LNCaP clone FGC (cell line): ENCODE measurements at regions not wholly inside any gene's neighbourhood (a gene's known extent, or its start where the extent isn't known, plus 50 kb on each side); places are given as distances from the start of the nearest gene placed in this dataset.

ENCODE experiments used
- DNase-seq: peaks from one replicate; pipeline ENCODE4 v3.0.0-alpha.2; 2011; ENCODE audit warnings: low read depth
- H3K4me3 ChIP-seq: 2 replicates; pipeline ENCODE4 v1.5.1; 2011; ENCODE audit warnings: mild to moderate bottlenecking, low read depth, low read length, control low read depth
- TF ChIP-seq, protein P1 (sequence below): IDR thresholded peaks from 2 replicates; pipeline ENCODE4 v1.5.1; 2012; ENCODE audit warnings: mild to moderate bottlenecking; ENCODE audit not compliant: control insufficient read depth, insufficient read depth; ENCODE audit errors: extremely low read depth

DNA sequence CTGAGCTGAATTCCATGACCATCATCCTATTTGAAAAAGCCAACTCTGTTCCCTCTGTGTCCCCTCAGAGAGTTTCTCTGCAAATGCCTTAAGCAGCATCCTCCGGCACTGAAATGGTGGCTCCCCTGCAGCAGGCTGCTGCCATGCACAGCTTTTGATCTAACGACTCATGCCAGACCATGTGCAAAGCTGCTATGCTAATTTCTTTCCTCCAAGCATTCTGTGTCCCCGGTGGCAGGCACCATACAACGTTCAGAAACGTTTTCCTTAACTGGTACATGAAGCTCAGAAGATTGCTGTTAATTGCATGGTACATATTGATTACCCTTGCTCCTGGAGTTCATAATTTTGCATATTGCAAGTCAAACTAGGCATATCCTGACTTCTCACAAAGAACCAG lies 336.8 kb downstream of the RBM43 start:
- H3K4me3 ChIP-seq, result no peak overlapping the region
- TF ChIP-seq, protein P1, sequence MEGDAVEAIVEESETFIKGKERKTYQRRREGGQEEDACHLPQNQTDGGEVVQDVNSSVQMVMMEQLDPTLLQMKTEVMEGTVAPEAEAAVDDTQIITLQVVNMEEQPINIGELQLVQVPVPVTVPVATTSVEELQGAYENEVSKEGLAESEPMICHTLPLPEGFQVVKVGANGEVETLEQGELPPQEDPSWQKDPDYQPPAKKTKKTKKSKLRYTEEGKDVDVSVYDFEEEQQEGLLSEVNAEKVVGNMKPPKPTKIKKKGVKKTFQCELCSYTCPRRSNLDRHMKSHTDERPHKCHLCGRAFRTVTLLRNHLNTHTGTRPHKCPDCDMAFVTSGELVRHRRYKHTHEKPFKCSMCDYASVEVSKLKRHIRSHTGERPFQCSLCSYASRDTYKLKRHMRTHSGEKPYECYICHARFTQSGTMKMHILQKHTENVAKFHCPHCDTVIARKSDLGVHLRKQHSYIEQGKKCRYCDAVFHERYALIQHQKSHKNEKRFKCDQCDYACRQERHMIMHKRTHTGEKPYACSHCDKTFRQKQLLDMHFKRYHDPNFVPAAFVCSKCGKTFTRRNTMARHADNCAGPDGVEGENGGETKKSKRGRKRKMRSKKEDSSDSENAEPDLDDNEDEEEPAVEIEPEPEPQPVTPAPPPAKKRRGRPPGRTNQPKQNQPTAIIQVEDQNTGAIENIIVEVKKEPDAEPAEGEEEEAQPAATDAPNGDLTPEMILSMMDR, result no peak
- no peak for DNase-seq

DNA sequence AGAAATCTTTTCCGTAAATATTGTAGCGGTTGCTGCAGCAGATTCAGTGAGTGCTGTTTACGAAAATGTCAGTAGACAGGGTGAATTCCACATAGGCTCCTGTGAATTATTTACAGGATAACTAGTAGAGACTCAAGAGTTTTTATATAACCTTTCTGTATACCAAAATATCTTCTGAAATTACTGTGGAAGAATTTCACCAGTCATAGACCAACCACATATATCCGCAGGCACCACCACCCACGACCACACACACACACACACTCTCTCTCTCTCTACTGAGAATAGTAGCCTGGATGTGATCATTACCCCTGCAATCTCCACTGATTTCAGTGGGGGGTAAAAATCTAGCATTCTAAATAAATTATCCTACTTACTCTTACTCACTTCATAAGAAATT lies 341.8 kb downstream of the RBM43 start:
- DNase-seq, result no peak
- H3K4me3 ChIP-seq, result no peak overlapping the region
- TF ChIP-seq, protein P1, result no peak

DNA sequence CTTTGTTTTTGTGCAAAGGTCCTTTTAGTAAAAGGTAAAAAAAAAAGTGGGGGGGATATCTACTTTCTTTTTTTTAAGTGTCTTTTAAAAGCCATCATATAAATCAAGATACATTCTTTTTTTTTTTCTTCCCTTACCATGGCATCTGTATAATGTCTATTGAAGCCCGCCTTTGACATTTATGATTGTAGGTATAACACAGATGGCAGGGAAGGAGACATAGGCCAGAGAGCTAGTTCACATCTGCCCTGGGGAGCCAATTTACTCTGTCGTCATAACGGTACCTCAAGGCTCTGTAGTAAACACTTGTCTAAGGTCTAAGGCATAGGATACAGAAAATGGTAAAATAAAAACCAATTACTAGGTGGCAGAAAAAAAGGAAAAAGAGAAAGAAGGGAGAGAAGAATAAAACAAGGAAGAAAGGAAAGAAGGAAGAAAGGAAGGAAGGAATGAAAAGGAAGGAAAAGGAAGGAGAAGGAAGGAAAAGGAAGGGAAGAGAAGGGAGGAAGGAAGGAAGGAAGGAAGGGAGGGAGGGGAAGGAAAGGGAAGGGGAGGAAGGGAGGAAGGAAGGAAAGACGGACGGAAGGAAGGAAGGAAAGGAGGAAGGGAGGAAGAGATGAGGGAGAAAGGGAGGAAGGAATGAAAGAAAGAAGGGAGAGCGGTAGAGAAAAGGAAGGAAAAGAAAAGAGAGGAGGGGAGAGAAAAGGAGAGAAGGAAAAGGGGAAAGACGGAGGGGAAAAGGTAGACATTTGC lies 343.5 kb downstream of the RBM43 start:
- no peak overlapping the region for H3K4me3 ChIP-seq

DNA sequence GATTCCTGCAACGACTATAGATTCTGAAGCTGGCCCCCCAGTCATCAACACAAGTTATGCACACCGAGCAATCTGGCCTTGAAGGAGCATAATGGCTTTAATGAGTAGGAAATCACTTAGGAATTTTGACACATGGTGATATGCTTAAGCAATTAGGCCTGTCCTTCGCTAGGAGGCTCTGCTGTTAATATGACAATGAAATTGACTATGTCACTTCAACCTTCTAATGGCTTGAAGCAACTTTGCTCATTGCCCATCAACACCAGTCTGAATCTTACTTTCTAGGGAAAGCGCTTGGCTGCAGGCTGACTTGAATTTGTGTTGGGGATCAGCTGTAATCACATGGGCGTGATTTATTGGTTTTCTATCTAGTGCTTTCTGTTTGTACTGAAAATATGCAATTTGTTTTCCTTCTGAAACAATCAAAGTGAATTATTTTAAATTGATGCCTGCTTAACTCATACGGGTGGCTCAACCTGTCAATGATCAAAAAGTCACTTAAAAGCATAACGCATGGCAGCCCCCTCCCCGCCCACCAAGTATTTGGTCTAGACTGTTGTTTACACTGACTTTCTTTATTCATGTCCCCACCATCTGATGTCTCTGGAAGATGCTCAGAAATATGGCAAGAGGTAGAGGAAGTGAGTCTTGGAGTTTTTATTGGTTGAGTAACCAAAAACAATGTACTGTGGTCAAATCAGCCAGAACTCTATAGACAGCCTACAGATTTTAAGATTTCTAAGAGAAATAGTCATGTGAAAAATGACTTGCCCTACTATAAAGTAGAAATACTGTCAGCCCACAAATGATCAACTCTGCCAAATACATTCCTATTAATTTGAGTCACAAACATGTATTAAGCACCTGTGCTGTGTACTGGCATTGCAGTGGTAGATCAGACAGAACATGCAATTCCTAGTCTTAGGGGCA lies 344.9 kb downstream of the RBM43 start:
- no peak overlapping the region for H3K4me3 ChIP-seq
- DNase-seq, result no peak
- TF ChIP-seq, protein P1, result no peak

More for the DNA sequence above, 343.5 kb downstream of the RBM43 start:
- TF ChIP-seq, protein P1, result no peak
- DNase-seq, result no peak

DNA sequence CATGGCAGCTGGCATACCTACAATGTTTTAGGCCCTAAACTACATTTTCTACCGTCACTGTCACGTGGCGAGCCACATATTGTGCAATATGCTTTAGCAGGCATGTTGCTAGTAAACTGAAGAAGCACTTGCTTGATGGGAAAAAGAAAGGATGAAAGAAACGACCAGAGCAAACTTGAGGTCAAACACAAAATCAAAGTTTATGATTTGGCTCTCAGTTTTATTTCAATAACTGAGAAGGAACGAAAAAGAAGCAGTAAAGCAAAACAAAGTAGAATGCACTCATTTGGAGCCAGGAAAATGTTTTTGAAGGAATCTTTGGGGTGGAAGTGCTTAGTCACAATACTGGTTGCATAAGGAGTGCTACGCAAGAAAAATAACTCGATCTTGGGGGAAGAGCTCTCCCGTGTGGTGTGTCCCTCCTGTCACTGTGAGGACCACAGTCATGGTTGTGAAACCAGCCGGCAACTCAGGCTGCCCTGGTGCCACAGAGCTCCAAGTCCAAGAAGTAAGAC lies 349.8 kb downstream of the RBM43 start:
- no peak overlapping the region for H3K4me3 ChIP-seq
- TF ChIP-seq, protein P1, result no peak
- DNase-seq, result no peak

DNA sequence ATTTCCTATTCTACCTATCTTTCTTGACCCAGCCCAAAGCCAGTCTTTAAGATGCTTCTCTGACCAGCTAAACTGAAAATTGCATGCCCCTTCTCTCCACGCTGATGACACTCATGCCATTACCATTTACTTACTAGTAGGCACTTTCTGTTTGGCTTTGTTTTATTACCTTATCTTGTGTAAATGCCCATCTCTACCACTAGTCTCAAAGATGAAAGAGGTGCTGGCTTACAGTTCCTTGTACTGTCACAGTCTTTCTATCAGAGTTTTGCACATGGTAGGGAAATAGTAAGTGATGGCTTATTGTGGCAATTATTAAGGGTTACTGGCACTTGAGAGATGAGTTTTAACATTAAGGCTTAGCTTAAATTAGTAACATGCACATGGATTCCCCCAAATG lies 352.1 kb downstream of the RBM43 start:
- DNase-seq, result no peak
- no peak overlapping the region for H3K4me3 ChIP-seq
- TF ChIP-seq, protein P1, result no peak
